ENCODE measurements at regions not wholly inside any gene's neighbourhood (a gene's known extent, or its start where the extent isn't known, plus 50 kb on each side); places are given as distances from the start of the nearest gene placed in this dataset.

GRCh38 chr7:84803979-84804378 is 382.9 kb downstream of the SEMA3D start:
- Histone ChIP-seq H3K9me3 (no peaks in the 10 kb centered on the region), H3K4me1 (no peaks in the 10 kb centered on the region), H3K27me3 (ENCODE audit: insufficient read depth in 3 of 3, low read length in 2 of 3) (no peaks in the 10 kb centered on the region), H3K27ac (no peak overlapping the region), H3K36me3 (ENCODE audit: insufficient read depth in 1 of 2, low read depth in 1 of 2) (no peaks in the 10 kb centered on the region), H3K4me3 (no peak overlapping the region)
- DNase-seq: no peak
- intact Hi-C loops (cut with DNase I): no loop called here
- no peak for ATAC-seq
- 53 to 69% (median 63%) methylated on average over 3 of the region's 3 CpGs for WGBS, 3 donors
- TF ChIP-seq, protein P1, sequence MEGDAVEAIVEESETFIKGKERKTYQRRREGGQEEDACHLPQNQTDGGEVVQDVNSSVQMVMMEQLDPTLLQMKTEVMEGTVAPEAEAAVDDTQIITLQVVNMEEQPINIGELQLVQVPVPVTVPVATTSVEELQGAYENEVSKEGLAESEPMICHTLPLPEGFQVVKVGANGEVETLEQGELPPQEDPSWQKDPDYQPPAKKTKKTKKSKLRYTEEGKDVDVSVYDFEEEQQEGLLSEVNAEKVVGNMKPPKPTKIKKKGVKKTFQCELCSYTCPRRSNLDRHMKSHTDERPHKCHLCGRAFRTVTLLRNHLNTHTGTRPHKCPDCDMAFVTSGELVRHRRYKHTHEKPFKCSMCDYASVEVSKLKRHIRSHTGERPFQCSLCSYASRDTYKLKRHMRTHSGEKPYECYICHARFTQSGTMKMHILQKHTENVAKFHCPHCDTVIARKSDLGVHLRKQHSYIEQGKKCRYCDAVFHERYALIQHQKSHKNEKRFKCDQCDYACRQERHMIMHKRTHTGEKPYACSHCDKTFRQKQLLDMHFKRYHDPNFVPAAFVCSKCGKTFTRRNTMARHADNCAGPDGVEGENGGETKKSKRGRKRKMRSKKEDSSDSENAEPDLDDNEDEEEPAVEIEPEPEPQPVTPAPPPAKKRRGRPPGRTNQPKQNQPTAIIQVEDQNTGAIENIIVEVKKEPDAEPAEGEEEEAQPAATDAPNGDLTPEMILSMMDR (IDR thresholded peaks at IDR 0.05): no peak

- H3K27ac ChIP-seq: no peak overlapping the region
- no peak overlapping the region for H3K4me3 ChIP-seq
- H3K9me3 ChIP-seq: peaks cover 8% of the 10 kb centered on the region
- intact Hi-C loops (cut with DNase I): no loop called here
- ATAC-seq: no peak
- no peaks in the 10 kb centered on the region for H3K36me3 ChIP-seq (ENCODE audit: insufficient read depth in 1 of 2, low read depth in 1 of 2)
- no peak for DNase-seq
- no peaks in the 10 kb centered on the region for H3K27me3 ChIP-seq (ENCODE audit: insufficient read depth in 3 of 3, low read length in 2 of 3)
- TF ChIP-seq, protein P1 (IDR thresholded peaks at IDR 0.05): no peak
- no peaks in the 10 kb centered on the region for H3K4me1 ChIP-seq
These were observed 385.5 kb downstream of the SEMA3D start for GRCh38 chr7:84801396-84801795.

- ATAC-seq: no peak
- Histone ChIP-seq H3K4me1 (no peaks in the 10 kb centered on the region), H3K27me3 (ENCODE audit: insufficient read depth in 3 of 3, low read length in 2 of 3) (no peaks in the 10 kb centered on the region), H3K9me3 (peaks cover 10% of the 10 kb centered on the region), H3K27ac (no peak overlapping the region), H3K4me3 (no peak overlapping the region), H3K36me3 (ENCODE audit: insufficient read depth in 1 of 2, low read depth in 1 of 2) (no peaks in the 10 kb centered on the region)
- 96 to 100% (median 96%) methylated on average over 1 of the region's 1 CpG for WGBS, 3 donors
- DNase-seq: no peak
- intact Hi-C loops (cut with DNase I): no loop called here
- TF ChIP-seq, protein P1 (IDR thresholded peaks at IDR 0.05): no peak
These were observed 386.0 kb downstream of the SEMA3D start for GRCh38 chr7:84800846-84801245.

DNA sequence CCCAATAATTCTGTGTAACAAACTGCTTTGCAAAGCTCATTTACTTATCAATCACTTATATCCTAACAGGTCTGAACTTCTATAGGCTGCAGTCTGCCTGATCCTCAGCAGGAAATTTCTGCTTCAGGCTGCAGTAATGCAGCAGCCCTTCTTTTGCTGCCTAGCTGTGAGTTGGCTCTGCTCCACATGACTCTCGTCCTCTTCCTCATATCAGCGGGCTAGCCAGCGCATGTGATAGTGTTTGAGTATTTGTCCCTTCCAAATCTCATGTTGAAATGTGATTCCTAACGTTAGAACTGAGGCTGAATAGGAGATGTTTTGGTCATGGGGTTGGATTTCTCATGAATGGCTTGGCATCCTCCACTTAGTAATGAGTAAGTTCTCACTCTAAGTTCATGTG is 387.8 kb downstream of the SEMA3D start:
- Histone ChIP-seq H3K4me3 (no peak overlapping the region), H3K9me3 (peaks cover 10% of the 10 kb centered on the region), H3K27ac (no peak overlapping the region), H3K36me3 (ENCODE audit: insufficient read depth in 1 of 2, low read depth in 1 of 2) (no peaks in the 10 kb centered on the region), H3K27me3 (ENCODE audit: insufficient read depth in 3 of 3, low read length in 2 of 3) (no peaks in the 10 kb centered on the region), H3K4me1 (no peaks in the 10 kb centered on the region)
- no peak for ATAC-seq
- no peak for DNase-seq
- 51 to 57% (median 51%) methylated on average over 4 of the region's 4 CpGs for WGBS, 3 donors
- intact Hi-C loops (cut with DNase I): no loop called here
- TF ChIP-seq, protein P1 (IDR thresholded peaks at IDR 0.05): no peak

DNA sequence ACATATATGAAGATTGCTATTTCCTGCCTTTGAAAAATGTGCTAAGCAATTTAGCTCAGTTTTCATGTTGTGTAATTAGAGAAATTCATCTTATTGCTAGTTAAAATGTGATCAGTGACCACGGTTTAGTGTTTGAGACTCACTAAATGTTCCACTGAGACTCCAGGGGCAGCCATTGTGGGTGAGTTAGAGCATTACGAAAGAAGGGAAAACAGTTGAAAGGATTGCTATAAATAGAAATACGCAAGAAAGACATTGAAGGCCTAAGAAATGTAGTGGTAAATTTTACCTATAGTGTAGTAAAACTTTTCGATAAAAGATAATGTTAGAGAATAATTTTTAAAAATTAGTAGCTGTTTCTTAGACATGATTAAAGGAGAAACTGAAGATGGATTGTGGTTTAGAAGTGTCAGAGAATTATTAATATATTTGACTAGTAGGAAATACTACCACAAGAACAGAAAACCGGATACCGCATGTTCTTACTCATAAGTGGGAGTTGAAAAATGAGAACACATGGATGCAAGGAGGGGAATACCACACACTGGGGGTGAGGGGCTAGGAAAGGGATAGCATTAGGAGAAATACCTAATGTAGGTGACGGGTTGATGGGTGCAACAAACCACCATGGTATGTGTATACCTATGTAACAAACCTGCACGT is 394.5 kb downstream of the SEMA3D start:
- Histone ChIP-seq H3K4me1 (no peaks in the 10 kb centered on the region), H3K36me3 (ENCODE audit: insufficient read depth in 1 of 2, low read depth in 1 of 2) (no peaks in the 10 kb centered on the region), H3K9me3 (peaks cover 10% of the 10 kb centered on the region), H3K27ac (no peak overlapping the region), H3K27me3 (ENCODE audit: insufficient read depth in 3 of 3, low read length in 2 of 3) (no peaks in the 10 kb centered on the region), H3K4me3 (no peak overlapping the region)
- ATAC-seq: no peak
- TF ChIP-seq, protein P1 (IDR thresholded peaks at IDR 0.05): no peak
- no peak for DNase-seq
- intact Hi-C loops (cut with DNase I): no loop called here
- 83 to 85% (median 84%) methylated on average over 8 of the region's 8 CpGs for WGBS, 3 donors
